Liver (tissue), 7 donors: ENCODE measurements at regions not wholly inside any gene's neighbourhood (a gene's known extent, or its start where the extent isn't known, plus 50 kb on each side); places are given as distances from the start of the nearest gene placed in this dataset.

ENCODE experiments used
- DNase-seq: peaks from one replicate; pipeline ENCODE4 v3.0.0-alpha.2; 2017; ENCODE audit warnings: low spot score
- H3K27ac ChIP-seq, 2 donors: one replicate each; pipeline ENCODE4 v1.7.0; 2013; ENCODE audit warnings: inconsistent platforms in 2 of 2, low read length in 2 of 2, control low read depth in 1 of 2, low read depth in 1 of 2, mild to moderate bottlenecking in 1 of 2
- H3K27me3 ChIP-seq, 4 donors: one replicate each; pipeline versions ENCODE4 v1.6.1 to v1.7.0; 2013; ENCODE audit warnings: low read length in 3 of 4, inconsistent platforms in 1 of 4, mild to moderate bottlenecking in 1 of 4, moderate library complexity in 1 of 4; ENCODE audit not compliant: control insufficient read depth in 4 of 4, insufficient read depth in 4 of 4
- H3K36me3 ChIP-seq, 4 donors: one replicate each; pipeline versions ENCODE4 v1.6.1 to v1.7.0; 2013; ENCODE audit warnings: low read length in 3 of 4, mild to moderate bottlenecking in 3 of 4, low read depth in 1 of 4, moderate library complexity in 1 of 4; ENCODE audit not compliant: control insufficient read depth in 4 of 4, insufficient read depth in 3 of 4
- H3K4me1 ChIP-seq, 4 donors: one replicate each; pipeline versions ENCODE4 v1.6.1 to v1.7.0; 2013; ENCODE audit warnings: low read length in 3 of 4, mild to moderate bottlenecking in 3 of 4, moderate library complexity in 1 of 4; ENCODE audit not compliant: control insufficient read depth in 4 of 4, insufficient read depth in 4 of 4
- H3K4me3 ChIP-seq, 3 donors: one replicate each; pipeline versions ENCODE4 v1.6.1 to v1.7.0; 2013; ENCODE audit warnings: low read length in 3 of 3, control low read depth in 1 of 3, low read depth in 1 of 3, mild to moderate bottlenecking in 1 of 3
- H3K9ac ChIP-seq, 2 donors: one replicate each; pipeline ENCODE4 v1.7.0; 2013; ENCODE audit warnings: low read length in 2 of 2, mild to moderate bottlenecking in 2 of 2, moderate library complexity in 2 of 2, control low read depth in 1 of 2, low read depth in 1 of 2
- H3K9me3 ChIP-seq, 4 donors: one replicate each; pipeline versions ENCODE4 v1.6.1 to v1.7.0; 2013; ENCODE audit warnings: low read length in 3 of 4; ENCODE audit not compliant: control insufficient read depth in 4 of 4
- EGR1 ChIP-seq, 2 donors: IDR thresholded peaks; 2 replicates each; pipeline ENCODE4 v1.6.1; 2016 to 2018; ENCODE audit warnings: antibody characterized with exemption in 2 of 2, low read depth in 2 of 2
- FOXA1 ChIP-seq: IDR thresholded peaks from 2 replicates; pipeline ENCODE4 v1.6.1; 2016; ENCODE audit warnings: antibody characterized with exemption
- GABPA ChIP-seq, 2 donors: IDR thresholded peaks in 1 of 2; conservative IDR thresholded peaks in 1 of 2; 2 replicates each; pipeline ENCODE4 v1.6.1; 2016; ENCODE audit warnings: antibody characterized with exemption in 2 of 2, mild to moderate bottlenecking in 1 of 2, moderate library complexity in 1 of 2
- HNF4A ChIP-seq, 2 donors: conservative IDR thresholded peaks; 2 replicates each; pipeline ENCODE4 v1.6.1; 2016; ENCODE audit warnings: antibody characterized with exemption in 2 of 2, mild to moderate bottlenecking in 2 of 2
- HNF4G ChIP-seq: IDR thresholded peaks from 2 replicates; pipeline ENCODE4 v1.6.1; 2016; ENCODE audit warnings: antibody characterized with exemption
- JUND ChIP-seq, 2 donors: IDR thresholded peaks; 2 replicates each; pipeline ENCODE4 v1.6.1; 2016; ENCODE audit warnings: antibody characterized with exemption in 2 of 2
- MAX ChIP-seq: IDR thresholded peaks from 2 replicates; pipeline ENCODE4 v1.6.1; 2016; ENCODE audit warnings: antibody characterized with exemption
- NR2F2 ChIP-seq: IDR thresholded peaks from 2 replicates; pipeline ENCODE4 v1.6.1; 2016; ENCODE audit warnings: antibody characterized with exemption
- REST ChIP-seq: IDR thresholded peaks from 2 replicates; pipeline ENCODE4 v1.6.1; 2016; ENCODE audit warnings: antibody characterized with exemption, mild to moderate bottlenecking
- RXRA ChIP-seq, 2 donors: IDR thresholded peaks; 2 replicates each; pipeline ENCODE4 v1.6.1; 2017 to 2018; ENCODE audit warnings: antibody characterized with exemption in 2 of 2, mild to moderate bottlenecking in 1 of 2
- SP1 ChIP-seq: IDR thresholded peaks from 2 replicates; pipeline ENCODE4 v1.6.1; 2018; ENCODE audit warnings: antibody characterized with exemption, mild to moderate bottlenecking
- YY1 ChIP-seq: IDR thresholded peaks from 2 replicates; pipeline ENCODE4 v1.6.1; 2016; ENCODE audit warnings: antibody characterized with exemption, mild to moderate bottlenecking
- WGBS: extraction: QIAGEN DNeasy Blood & Tissue Kit; methylation state at CpG from one replicate; pipeline ENCODE4 v1.1.7; 2013; 5-methylcytosine and 5-hydroxymethylcytosine counted together
- TF ChIP-seq, protein P1 (sequence below): IDR thresholded peaks from 2 replicates; pipeline ENCODE4 v1.6.1; 2016; ENCODE audit warnings: antibody characterized with exemption
- TF ChIP-seq, protein P2 (sequence below): IDR thresholded peaks from 2 replicates; pipeline ENCODE4 v1.6.1; 2016; ENCODE audit warnings: antibody characterized with exemption
- donor health status: healthy.
- donor health status: healthy.
- donor health status: healthy.
- donor health status: healthy.

DNA sequence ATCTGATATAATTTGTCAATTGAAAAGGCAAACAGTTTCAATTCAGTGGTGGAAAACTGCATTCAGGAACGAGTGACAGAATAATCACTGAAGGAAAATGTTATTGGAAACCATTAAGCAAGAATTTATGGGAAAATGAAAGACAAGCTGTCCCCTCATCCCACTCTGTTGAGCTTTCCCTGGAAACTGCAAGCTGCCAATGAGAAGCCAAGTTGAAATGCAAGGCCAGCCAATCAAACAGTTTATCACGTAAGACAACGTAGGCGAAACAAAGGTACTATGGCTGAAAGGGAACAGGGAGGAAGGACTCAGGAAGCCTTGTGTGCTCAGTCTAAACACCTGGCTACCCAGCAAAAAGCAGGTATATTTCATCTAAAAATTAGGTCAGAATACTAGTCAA, 187.9 kb upstream of the ATP10A start:
- TF ChIP-seq, protein P1, sequence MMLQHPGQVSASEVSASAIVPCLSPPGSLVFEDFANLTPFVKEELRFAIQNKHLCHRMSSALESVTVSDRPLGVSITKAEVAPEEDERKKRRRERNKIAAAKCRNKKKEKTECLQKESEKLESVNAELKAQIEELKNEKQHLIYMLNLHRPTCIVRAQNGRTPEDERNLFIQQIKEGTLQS = no peak
- TF ChIP-seq EGR1 (IDR thresholded peaks at IDR 0.05; ENCODE audit: low read depth in 2 of 2) = no peak
- TF ChIP-seq GABPA (IDR thresholded peaks at IDR 0.05 in 1 of 2, conservative IDR thresholded peaks at IDR 0.05 in 1 of 2) = no peak
- TF ChIP-seq HNF4A (conservative IDR thresholded peaks at IDR 0.05) = no peak
- TF ChIP-seq, protein P2, sequence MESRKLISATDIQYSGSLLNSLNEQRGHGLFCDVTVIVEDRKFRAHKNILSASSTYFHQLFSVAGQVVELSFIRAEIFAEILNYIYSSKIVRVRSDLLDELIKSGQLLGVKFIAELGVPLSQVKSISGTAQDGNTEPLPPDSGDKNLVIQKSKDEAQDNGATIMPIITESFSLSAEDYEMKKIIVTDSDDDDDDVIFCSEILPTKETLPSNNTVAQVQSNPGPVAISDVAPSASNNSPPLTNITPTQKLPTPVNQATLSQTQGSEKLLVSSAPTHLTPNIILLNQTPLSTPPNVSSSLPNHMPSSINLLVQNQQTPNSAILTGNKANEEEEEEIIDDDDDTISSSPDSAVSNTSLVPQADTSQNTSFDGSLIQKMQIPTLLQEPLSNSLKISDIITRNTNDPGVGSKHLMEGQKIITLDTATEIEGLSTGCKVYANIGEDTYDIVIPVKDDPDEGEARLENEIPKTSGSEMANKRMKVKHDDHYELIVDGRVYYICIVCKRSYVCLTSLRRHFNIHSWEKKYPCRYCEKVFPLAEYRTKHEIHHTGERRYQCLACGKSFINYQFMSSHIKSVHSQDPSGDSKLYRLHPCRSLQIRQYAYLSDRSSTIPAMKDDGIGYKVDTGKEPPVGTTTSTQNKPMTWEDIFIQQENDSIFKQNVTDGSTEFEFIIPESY = no peak
- TF ChIP-seq JUND (IDR thresholded peaks at IDR 0.05) = no peak
- no peak for TF ChIP-seq YY1
- no peak for TF ChIP-seq FOXA1
- no peak for TF ChIP-seq NR2F2
- TF ChIP-seq RXRA (IDR thresholded peaks at IDR 0.05) = no peak
- no peak for TF ChIP-seq HNF4G

GRCh38 chr15:26049900-26050657, 187.0 kb upstream of the ATP10A start:
- H3K9me3 ChIP-seq = no peaks in the 10 kb centered on the region
- no peak for DNase-seq

More for the DNA sequence above, 187.9 kb upstream of the ATP10A start:
- Histone ChIP-seq H3K9ac (no peak overlapping the region), H3K4me3 (no peak overlapping the region), H3K27me3 (no peaks in the 10 kb centered on the region), H3K27ac (no peak overlapping the region), H3K36me3 (no peaks in the 10 kb centered on the region), H3K9me3 (no peaks in the 10 kb centered on the region), H3K4me1 (no peaks in the 10 kb centered on the region)
- no peak for DNase-seq
- WGBS = 72% methylated on average over 4 of the region's 4 CpGs

More at GRCh38 chr15:26049900-26050657, 187.0 kb upstream of the ATP10A start:
- no peak for TF ChIP-seq MAX
- TF ChIP-seq RXRA (IDR thresholded peaks at IDR 0.05) = no peak
- TF ChIP-seq NR2F2 = no peak
- no peak for TF ChIP-seq SP1
- TF ChIP-seq HNF4A (conservative IDR thresholded peaks at IDR 0.05) = no peak
- no peak for TF ChIP-seq REST
- TF ChIP-seq, protein P1 = no peak
- no peak overlapping the region for H3K27ac ChIP-seq
- no peak overlapping the region for H3K9ac ChIP-seq
- H3K4me1 ChIP-seq = no peaks in the 10 kb centered on the region
- 81% methylated on average over 9 of the region's 9 CpGs for WGBS
- no peaks in the 10 kb centered on the region for H3K36me3 ChIP-seq
- no peaks in the 10 kb centered on the region for H3K27me3 ChIP-seq
- no peak overlapping the region for H3K4me3 ChIP-seq
